ENCODE measurements at regions not wholly inside any gene's neighbourhood (a gene's known extent, or its start where the extent isn't known, plus 50 kb on each side); places are given as distances from the start of the nearest gene placed in this dataset.

DNA sequence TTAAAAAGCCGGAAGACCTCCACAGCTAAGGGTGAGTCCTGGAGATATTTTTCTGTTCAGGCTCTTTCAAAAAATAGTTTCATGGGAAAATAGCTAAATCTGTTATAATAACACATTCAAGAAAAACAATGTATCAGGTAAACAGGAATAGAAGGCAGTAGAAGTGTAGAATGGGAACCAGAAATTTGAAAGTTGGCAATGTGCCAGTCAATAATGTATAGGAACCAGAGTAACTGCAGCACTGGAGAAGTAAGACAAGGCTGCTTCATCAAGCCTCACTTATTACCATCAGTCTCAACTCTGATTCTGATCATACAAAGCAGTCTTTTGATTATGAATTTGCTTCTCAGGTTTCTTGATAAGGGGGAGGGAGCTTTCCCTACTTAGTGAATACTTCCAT is 81.4 kb upstream of the VRK2 start:
- 96% methylated on average over 1 of the region's 1 CpG; no CpG with 5 or more reads in 1 of the 2 experiments for WGBS, 2 experiments (ENCODE audit: extremely low coverage in 1 of 2, insufficient coverage in 1 of 2, insufficient read length in 1 of 2, insufficient replicate concordance in 2 of 2, low coverage in 1 of 2, low lambda C conversion rate in 2 of 2, missing lambda C conversion rate in 1 of 2)
- CTCF ChIA-PET (ENCODE audit: partially characterized antibody) = interaction anchor here (0.6 kb wide), 1 partner anchor 125 kb away, joined by 3 read pairs; no protein-coding TSS in a partner anchor
- H3K79me1 ChIP-seq (ENCODE audit: low read depth, low read length) = no peaks in the 10 kb centered on the region

More for the DNA sequence above, 81.4 kb upstream of the VRK2 start:
- no peaks in the 10 kb centered on the region for H4K20me1 ChIP-seq (replicated peaks in 1 of 2; ENCODE audit: control insufficient read depth in 1 of 2, insufficient read depth in 2 of 2, low read length in 2 of 2)
- no peak overlapping the region for H4K5ac ChIP-seq (ENCODE audit: insufficient read length, low read depth, low read length)
- POLR2A ChIA-PET (ENCODE audit: partially characterized antibody) = no interaction called here
- TF ChIP-seq SIN3A (conservative IDR thresholded peaks at IDR 0.05 in 1 of 2, IDR thresholded peaks at IDR 0.05 in 1 of 2; ENCODE audit: low read depth in 1 of 2, low read length in 2 of 2) (no peak), EGR1 (IDR thresholded peaks at IDR 0.05; ENCODE audit: borderline replicate concordance, low read depth, low read length) (no peak), RBBP5 (IDR thresholded peaks at IDR 0.05; ENCODE audit: borderline replicate concordance, low read depth, low read length) (no peak), EP300 (IDR thresholded peaks at IDR 0.05; ENCODE audit: borderline replicate concordance in 1 of 2, low read depth in 2 of 2, low read length in 2 of 2) (no peak), SIX5 (IDR thresholded peaks at IDR 0.05; ENCODE audit: low read depth, low read length) (no peak), FOSL1 (IDR thresholded peaks at IDR 0.05; ENCODE audit: insufficient read depth, low read depth, low read length) (no peak)
- TF ChIP-seq, protein P1, sequence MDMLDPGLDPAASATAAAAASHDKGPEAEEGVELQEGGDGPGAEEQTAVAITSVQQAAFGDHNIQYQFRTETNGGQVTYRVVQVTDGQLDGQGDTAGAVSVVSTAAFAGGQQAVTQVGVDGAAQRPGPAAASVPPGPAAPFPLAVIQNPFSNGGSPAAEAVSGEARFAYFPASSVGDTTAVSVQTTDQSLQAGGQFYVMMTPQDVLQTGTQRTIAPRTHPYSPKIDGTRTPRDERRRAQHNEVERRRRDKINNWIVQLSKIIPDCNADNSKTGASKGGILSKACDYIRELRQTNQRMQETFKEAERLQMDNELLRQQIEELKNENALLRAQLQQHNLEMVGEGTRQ (IDR thresholded peaks at IDR 0.05; ENCODE audit: low read length) = no peak
- TF ChIP-seq, protein P2, sequence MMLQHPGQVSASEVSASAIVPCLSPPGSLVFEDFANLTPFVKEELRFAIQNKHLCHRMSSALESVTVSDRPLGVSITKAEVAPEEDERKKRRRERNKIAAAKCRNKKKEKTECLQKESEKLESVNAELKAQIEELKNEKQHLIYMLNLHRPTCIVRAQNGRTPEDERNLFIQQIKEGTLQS (IDR thresholded peaks at IDR 0.05; ENCODE audit: insufficient read depth, low read depth, low read length) = no peak
- no peaks in the 10 kb centered on the region for H3K36me3 ChIP-seq (ENCODE audit: control insufficient read depth in 2 of 4, insufficient read depth in 4 of 4, low read length in 3 of 4)
- H2BK12ac ChIP-seq (ENCODE audit: low read depth, low read length) = no peak overlapping the region
- H3K4me3 ChIP-seq (ENCODE audit: extremely low read depth in 1 of 4, insufficient read depth in 2 of 4, low read depth in 3 of 4, low read length in 4 of 4) = no peak overlapping the region
- H3K79me2 ChIP-seq (ENCODE audit: control insufficient read depth in 1 of 2, insufficient read depth in 2 of 2, low read length in 2 of 2) = no peaks in the 10 kb centered on the region
- H3K14ac ChIP-seq (ENCODE audit: insufficient read length) = no peak overlapping the region
- no peak overlapping the region for H2BK15ac ChIP-seq (ENCODE audit: low read length)
- H2AFZ ChIP-seq (ENCODE audit: low read length) = no peak overlapping the region
- H3K18ac ChIP-seq (ENCODE audit: extremely low read depth, low read length) = no peak overlapping the region
- H3K56ac ChIP-seq (replicated peaks; ENCODE audit: insufficient read length, low read depth, low read length) = no peak overlapping the region
- H4K91ac ChIP-seq (replicated peaks; ENCODE audit: insufficient read length, low read length) = no peak overlapping the region
- H3K27me3 ChIP-seq (replicated peaks in 1 of 4; ENCODE audit: control insufficient read depth in 3 of 4, extremely low read depth in 1 of 4, insufficient read depth in 3 of 4, low read length in 3 of 4) = no peaks in the 10 kb centered on the region
- no peak overlapping the region for H3K9ac ChIP-seq (replicated peaks in 1 of 4; ENCODE audit: extremely low read depth in 1 of 4, low read depth in 3 of 4, low read length in 3 of 4)
- no peak for DNase-seq (ENCODE audit: low read depth in 1 of 2, low spot score in 2 of 2)
- H4K8ac ChIP-seq (ENCODE audit: extremely low read depth, insufficient read depth, low read length) = no peak overlapping the region
- no peak overlapping the region for H2BK20ac ChIP-seq (ENCODE audit: low read length)
- no peak overlapping the region for H3K27ac ChIP-seq (ENCODE audit: low read depth, low read length)
- no peak overlapping the region for H3K4me2 ChIP-seq (ENCODE audit: insufficient read depth in 1 of 2, low read depth in 2 of 2, low read length in 2 of 2)
- H3K9me3 ChIP-seq (ENCODE audit: insufficient read depth in 2 of 2, low read depth in 1 of 2, low read length in 1 of 2) = no peaks in the 10 kb centered on the region
- no peak for FAIRE-seq
- H2AK5ac ChIP-seq (ENCODE audit: low read depth, low read length) = no peak overlapping the region
- H3K4ac ChIP-seq (replicated peaks; ENCODE audit: insufficient read length, low read depth, low read length) = no peak overlapping the region
- peaks cover 0 to 4% (median 1%) of the 10 kb centered on the region in 4 experiments; a peak in 2 of 7 replicates for H3K4me1 ChIP-seq (replicated peaks in 1 of 4; ENCODE audit: control insufficient read depth in 3 of 4, insufficient read depth in 4 of 4, low read length in 3 of 4)
- H2BK120ac ChIP-seq (replicated peaks; ENCODE audit: low read depth, low read length) = no peak overlapping the region
- no peak overlapping the region for H3K23ac ChIP-seq (ENCODE audit: insufficient read length)
- no peak overlapping the region for H2BK5ac ChIP-seq (ENCODE audit: low read depth, low read length)
- no peaks in the 10 kb centered on the region; the same call in 1 of the 2 replicates for H3K23me2 ChIP-seq (ENCODE audit: low read depth, low read length)

Measured in H1 (cell line).